Dendritic cell treated with granulocyte-macrophage colony-stimulating factor and Interleukin-4, amounts not matched to agents 40 ng/mL and 50 ng/mL, for 4 days (primary cell): ENCODE measurements at regions not wholly inside any gene's neighbourhood (a gene's known extent, or its start where the extent isn't known, plus 50 kb on each side); places are given as distances from the start of the nearest gene placed in this dataset.

ENCODE experiments used
- H3K27ac Mint-ChIP-seq: one replicate; pipeline ENCODE4 v1.8.0; 2022; ENCODE audit warnings: mild to moderate bottlenecking, mixed read lengths
- H3K27me3 Mint-ChIP-seq: one replicate; pipeline ENCODE4 v1.8.0; 2022; ENCODE audit warnings: mild to moderate bottlenecking, mixed read lengths
- H3K36me3 Mint-ChIP-seq: one replicate; pipeline ENCODE4 v1.8.0; 2022; ENCODE audit warnings: low read depth, mixed read lengths
- H3K4me1 Mint-ChIP-seq: one replicate; pipeline ENCODE4 v1.8.0; 2022; ENCODE audit warnings: low read depth, mixed read lengths
- H3K4me3 Mint-ChIP-seq: one replicate; pipeline ENCODE4 v1.8.0; 2022; ENCODE audit warnings: mild to moderate bottlenecking, moderate library complexity, mixed read lengths
- H3K9me3 Mint-ChIP-seq: one replicate; pipeline ENCODE4 v1.8.0; 2022; ENCODE audit warnings: mixed read lengths
- intact Hi-C: fragments of 100-400 bp; cut with micrococcal nuclease; formaldehyde crosslinking; loops from one replicate; pipeline ENCODE4 v1.15.0; 2022

GRCh38 chr1:194300340-194300739 is 1113.9 kb upstream of the B3GALT2 start:
- peaks cover 5% of the 10 kb centered on the region for H3K4me1 Mint-ChIP-seq
- no peaks in the 10 kb centered on the region for H3K27me3 Mint-ChIP-seq
- no peak overlapping the region for H3K4me3 Mint-ChIP-seq
- no peaks in the 10 kb centered on the region for H3K9me3 Mint-ChIP-seq
- no peaks in the 10 kb centered on the region for H3K36me3 Mint-ChIP-seq
- no peak overlapping the region for H3K27ac Mint-ChIP-seq
- intact Hi-C loops: no loop called here

- Mint-ChIP-seq H3K4me3 (no peak overlapping the region), H3K27me3 (no peaks in the 10 kb centered on the region), H3K4me1 (peaks cover 5% of the 10 kb centered on the region), H3K27ac (no peak overlapping the region), H3K9me3 (no peaks in the 10 kb centered on the region), H3K36me3 (no peaks in the 10 kb centered on the region)
- intact Hi-C loops: no loop called here
Measured at GRCh38 chr1:194298007-194298598, 1111.7 kb upstream of the B3GALT2 start.

DNA sequence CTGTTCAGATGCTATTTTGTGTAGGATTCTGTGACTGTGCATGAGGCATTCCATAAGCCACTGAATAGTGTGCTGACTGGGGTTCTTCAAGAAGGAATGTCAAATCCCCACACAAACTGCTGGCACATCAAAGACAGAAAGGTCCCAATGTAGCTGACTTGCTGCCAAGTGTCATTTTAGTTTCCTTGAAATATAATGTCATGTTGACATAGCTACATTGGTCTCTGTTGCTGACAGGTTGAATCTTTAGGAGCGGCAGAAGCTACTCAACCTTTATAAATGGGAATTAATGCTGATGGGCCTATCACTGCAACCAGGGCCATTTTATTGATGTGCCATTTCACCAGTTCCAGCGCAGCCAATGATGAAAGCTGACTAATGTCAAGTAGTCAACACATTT is 1110.7 kb upstream of the B3GALT2 start:
- intact Hi-C loops: no loop called here
- no peak overlapping the region for H3K27ac Mint-ChIP-seq
- no peaks in the 10 kb centered on the region for H3K36me3 Mint-ChIP-seq
- no peak overlapping the region for H3K4me3 Mint-ChIP-seq
- H3K27me3 Mint-ChIP-seq: no peaks in the 10 kb centered on the region
- peaks cover 5% of the 10 kb centered on the region for H3K4me1 Mint-ChIP-seq
- H3K9me3 Mint-ChIP-seq: no peaks in the 10 kb centered on the region

GRCh38 chr1:194296201-194296600 is 1109.8 kb upstream of the B3GALT2 start:
- H3K4me3 Mint-ChIP-seq: no peak overlapping the region
- H3K4me1 Mint-ChIP-seq: peaks cover 5% of the 10 kb centered on the region
- intact Hi-C loops: no loop called here
- no peaks in the 10 kb centered on the region for H3K9me3 Mint-ChIP-seq
- no peaks in the 10 kb centered on the region for H3K27me3 Mint-ChIP-seq
- H3K27ac Mint-ChIP-seq: no peak overlapping the region
- no peaks in the 10 kb centered on the region for H3K36me3 Mint-ChIP-seq

GRCh38 chr1:194295685-194296084 is 1109.3 kb upstream of the B3GALT2 start:
- no peaks in the 10 kb centered on the region for H3K27me3 Mint-ChIP-seq
- intact Hi-C loops: no loop called here
- no peaks in the 10 kb centered on the region for H3K36me3 Mint-ChIP-seq
- H3K27ac Mint-ChIP-seq: no peak overlapping the region
- peaks cover 5% of the 10 kb centered on the region for H3K4me1 Mint-ChIP-seq
- no peaks in the 10 kb centered on the region for H3K9me3 Mint-ChIP-seq
- H3K4me3 Mint-ChIP-seq: no peak overlapping the region

GRCh38 chr1:194293851-194294405 is 1107.5 kb upstream of the B3GALT2 start:
- Mint-ChIP-seq H3K4me3 (no peak overlapping the region), H3K4me1 (peaks cover 5% of the 10 kb centered on the region), H3K27me3 (no peaks in the 10 kb centered on the region), H3K27ac (no peak overlapping the region), H3K36me3 (no peaks in the 10 kb centered on the region), H3K9me3 (no peaks in the 10 kb centered on the region)
- intact Hi-C loops: loop anchor here (5.0 kb wide), 2 partner anchors 887 to 1112 kb away; no protein-coding TSS in a partner anchor

GRCh38 chr1:194292966-194293365 is 1106.6 kb upstream of the B3GALT2 start:
- H3K4me1 Mint-ChIP-seq: peaks cover 2% of the 10 kb centered on the region
- no peaks in the 10 kb centered on the region for H3K36me3 Mint-ChIP-seq
- no peaks in the 10 kb centered on the region for H3K9me3 Mint-ChIP-seq
- H3K27me3 Mint-ChIP-seq: no peaks in the 10 kb centered on the region
- no peak overlapping the region for H3K27ac Mint-ChIP-seq
- H3K4me3 Mint-ChIP-seq: no peak overlapping the region
- intact Hi-C loops: loop anchor here (5.0 kb wide), 2 partner anchors 886 to 1111 kb away; no protein-coding TSS in a partner anchor

DNA sequence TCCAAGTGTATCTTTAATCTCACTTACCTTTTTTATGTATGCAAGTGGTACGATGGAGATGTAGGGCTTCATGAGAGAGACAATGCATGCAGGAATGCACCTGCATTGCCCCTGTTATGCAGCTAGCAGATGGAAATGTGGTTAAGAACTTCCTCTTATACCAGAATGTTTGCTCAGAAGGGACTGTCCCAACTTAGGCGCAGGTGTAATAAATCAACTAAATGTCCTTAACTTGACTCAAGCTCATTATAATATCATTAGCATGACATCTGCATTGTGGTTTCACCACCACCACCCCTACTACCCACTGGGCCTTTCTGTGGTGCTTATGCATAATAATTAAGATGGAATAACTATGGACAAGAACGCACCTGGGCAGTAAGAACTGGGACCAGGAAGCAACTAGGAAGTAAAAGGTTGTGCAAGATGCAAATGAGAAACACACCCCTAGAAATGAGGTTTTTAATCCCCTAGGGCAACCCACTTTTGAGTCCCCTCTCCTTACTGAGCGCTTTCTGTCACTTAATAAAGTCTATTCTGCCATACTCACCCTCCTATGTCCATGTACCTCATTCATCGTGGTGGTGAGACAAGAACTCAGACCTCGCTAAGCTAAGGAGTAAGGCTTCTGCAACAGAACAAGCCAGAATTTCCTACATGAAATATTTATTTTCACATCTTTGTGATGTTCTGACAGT is 1103.3 kb upstream of the B3GALT2 start:
- Mint-ChIP-seq H3K9me3 (no peaks in the 10 kb centered on the region), H3K36me3 (no peaks in the 10 kb centered on the region), H3K27ac (no peak overlapping the region), H3K27me3 (no peaks in the 10 kb centered on the region), H3K4me3 (no peak overlapping the region), H3K4me1 (no peaks in the 10 kb centered on the region)
- intact Hi-C loops: loop anchor here (5.0 kb wide), 2 partner anchors 882 to 1107 kb away; no protein-coding TSS in a partner anchor

DNA sequence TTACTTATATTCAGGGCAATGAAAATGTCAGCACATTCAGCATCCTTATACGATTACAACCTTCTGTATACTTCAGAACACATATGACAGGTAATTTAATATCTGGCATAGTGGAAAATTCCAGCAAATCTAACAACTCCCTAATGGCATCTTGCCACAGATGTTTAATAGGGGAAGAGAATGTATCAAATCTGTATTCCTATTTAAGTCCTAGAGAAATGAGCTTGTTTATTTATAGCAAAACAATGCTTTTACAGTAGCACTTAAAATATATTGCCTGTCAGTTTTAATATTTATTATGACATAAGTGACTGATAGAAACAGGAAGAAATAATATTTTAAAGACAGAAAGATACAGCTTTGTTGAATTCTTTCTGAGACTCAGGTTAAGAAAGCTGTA is 1101.8 kb upstream of the B3GALT2 start:
- Mint-ChIP-seq H3K36me3 (no peaks in the 10 kb centered on the region), H3K27ac (no peak overlapping the region), H3K4me3 (no peak overlapping the region), H3K9me3 (no peaks in the 10 kb centered on the region), H3K4me1 (no peaks in the 10 kb centered on the region), H3K27me3 (no peaks in the 10 kb centered on the region)
- intact Hi-C loops: no loop called here

- H3K9me3 Mint-ChIP-seq: no peaks in the 10 kb centered on the region
- no peaks in the 10 kb centered on the region for H3K27me3 Mint-ChIP-seq
- no peaks in the 10 kb centered on the region for H3K36me3 Mint-ChIP-seq
- intact Hi-C loops: no loop called here
- no peak overlapping the region for H3K4me3 Mint-ChIP-seq
- H3K27ac Mint-ChIP-seq: no peak overlapping the region
- H3K4me1 Mint-ChIP-seq: no peaks in the 10 kb centered on the region
Measured at GRCh38 chr1:194281376-194281775, 1095.0 kb upstream of the B3GALT2 start.

DNA sequence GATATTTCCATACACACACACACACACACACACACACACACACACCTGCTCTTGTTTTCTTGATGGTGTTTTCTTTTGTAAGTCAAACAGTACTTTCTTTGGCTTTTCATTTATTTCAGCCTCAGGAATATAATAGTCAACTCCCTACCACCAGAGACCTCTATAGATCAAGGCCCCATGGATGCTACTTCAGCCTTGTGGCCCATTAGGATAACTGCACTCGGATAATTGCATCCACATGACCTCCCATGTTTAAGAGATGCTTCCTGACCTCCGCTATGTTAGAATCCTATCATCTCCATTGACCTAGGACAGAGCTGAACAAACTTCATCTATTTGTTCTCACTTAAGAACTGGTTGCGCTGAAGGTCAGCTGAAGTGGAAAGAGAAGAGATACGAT is 1094.0 kb upstream of the B3GALT2 start:
- no peaks in the 10 kb centered on the region for H3K4me1 Mint-ChIP-seq
- H3K27ac Mint-ChIP-seq: no peak overlapping the region
- H3K4me3 Mint-ChIP-seq: no peak overlapping the region
- intact Hi-C loops: no loop called here
- no peaks in the 10 kb centered on the region for H3K27me3 Mint-ChIP-seq
- H3K9me3 Mint-ChIP-seq: no peaks in the 10 kb centered on the region
- no peaks in the 10 kb centered on the region for H3K36me3 Mint-ChIP-seq

DNA sequence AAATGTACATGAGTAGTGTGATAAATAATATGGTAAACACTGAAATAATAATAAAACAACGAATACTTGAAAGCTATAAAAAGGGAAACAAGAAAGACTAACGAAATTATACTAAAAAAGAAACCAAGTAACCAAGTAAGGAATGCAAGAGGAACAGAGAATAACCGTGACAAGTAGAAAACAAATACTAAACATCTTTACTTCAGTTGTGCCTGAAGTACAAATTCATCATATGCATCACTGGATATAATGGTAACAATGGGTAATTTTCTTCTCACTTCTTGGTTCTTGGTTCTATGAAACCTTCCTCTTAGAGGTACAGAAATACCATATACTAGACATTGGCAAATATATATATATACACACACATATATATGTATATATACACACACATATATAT is 1093.6 kb upstream of the B3GALT2 start:
- intact Hi-C loops: no loop called here
- Mint-ChIP-seq H3K4me1 (no peaks in the 10 kb centered on the region), H3K27ac (no peak overlapping the region), H3K27me3 (no peaks in the 10 kb centered on the region), H3K9me3 (no peaks in the 10 kb centered on the region), H3K36me3 (no peaks in the 10 kb centered on the region), H3K4me3 (no peak overlapping the region)

DNA sequence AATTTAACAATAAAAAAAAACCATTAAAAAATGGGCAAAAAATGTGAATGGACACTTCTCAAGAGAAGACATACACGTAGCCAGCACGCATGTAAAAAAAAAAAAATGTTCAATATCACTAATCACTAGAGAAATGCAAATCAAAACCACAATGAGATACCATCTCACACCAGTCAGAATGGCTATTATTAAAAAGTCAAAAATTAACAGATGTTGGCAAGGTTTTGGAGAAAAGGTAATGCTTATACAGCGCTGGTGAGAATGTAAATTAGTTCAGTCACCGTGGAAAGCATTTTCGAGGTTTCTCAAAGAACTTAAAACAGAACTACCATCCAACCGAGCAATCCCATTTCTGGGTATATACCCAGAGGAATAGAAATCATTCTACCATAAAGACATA is 1091.5 kb upstream of the B3GALT2 start:
- intact Hi-C loops: no loop called here
- H3K27ac Mint-ChIP-seq: no peak overlapping the region

GRCh38 chr1:194273660-194274059 is 1087.2 kb upstream of the B3GALT2 start:
- H3K27me3 Mint-ChIP-seq: no peaks in the 10 kb centered on the region
- no peaks in the 10 kb centered on the region for H3K4me1 Mint-ChIP-seq
- H3K27ac Mint-ChIP-seq: no peak overlapping the region
- no peaks in the 10 kb centered on the region for H3K36me3 Mint-ChIP-seq
- intact Hi-C loops: no loop called here
- no peaks in the 10 kb centered on the region for H3K9me3 Mint-ChIP-seq
- H3K4me3 Mint-ChIP-seq: no peak overlapping the region

More for the DNA sequence above, 1091.5 kb upstream of the B3GALT2 start:
- H3K36me3 Mint-ChIP-seq: no peaks in the 10 kb centered on the region
- H3K27me3 Mint-ChIP-seq: no peaks in the 10 kb centered on the region
- H3K4me1 Mint-ChIP-seq: no peaks in the 10 kb centered on the region
- no peak overlapping the region for H3K4me3 Mint-ChIP-seq
- no peaks in the 10 kb centered on the region for H3K9me3 Mint-ChIP-seq
